ENCODE measurements at regions not wholly inside any gene's neighbourhood (a gene's known extent, or its start where the extent isn't known, plus 50 kb on each side); places are given as distances from the start of the nearest gene placed in this dataset.

- no peak for TF ChIP-seq CTCF (IDR thresholded peaks at IDR 0.05)
- no peak for TF ChIP-seq POLR2A (IDR thresholded peaks at IDR 0.05)
- no peak for TF ChIP-seq EP300 (IDR thresholded peaks at IDR 0.05)
Measured at GRCh38 chr4:77284036-77284435, 127.0 kb downstream of the CCNG2 start.
